ENCODE measurements at regions not wholly inside any gene's neighbourhood (a gene's known extent, or its start where the extent isn't known, plus 50 kb on each side); places are given as distances from the start of the nearest gene placed in this dataset.

- TF ChIP-seq CTCF (conservative IDR thresholded peaks at IDR 0.05; ENCODE audit: low read length) (no peak), EZH2phosphoT487 (IDR thresholded peaks at IDR 0.05; ENCODE audit: borderline replicate concordance) (no peak)
Observed at GRCh38 chr16:77666771-77667170, 55.5 kb upstream of the NUDT7 start.

All from Loucy (cell line).